ENCODE measurements at regions not wholly inside any gene's neighbourhood (a gene's known extent, or its start where the extent isn't known, plus 50 kb on each side); places are given as distances from the start of the nearest gene placed in this dataset.

- H3K4me1 ChIP-seq (ENCODE audit: control insufficient read depth in 1 of 2, low read depth in 2 of 2), result no peaks in the 10 kb centered on the region
- H3K27ac ChIP-seq, result no peak overlapping the region
- no peak for ATAC-seq (ENCODE audit: insufficient number of reproducible peaks, low FRiP score, low read depth)
- no peak for TF ChIP-seq CTCF (IDR thresholded peaks at IDR 0.05)
- no peaks in the 10 kb centered on the region for H3K27me3 ChIP-seq (replicated peaks; ENCODE audit: insufficient read depth)
- no peaks in the 10 kb centered on the region for H3K9me3 ChIP-seq
- H3K4me3 ChIP-seq, result no peak overlapping the region
- DNase-seq (ENCODE audit: low spot score), result no peak
- H3K36me3 ChIP-seq, result no peaks in the 10 kb centered on the region
These were observed 70.4 kb downstream of the SLITRK6 start for GRCh38 chr13:85728811-85729210.

- H3K36me3 ChIP-seq, result no peaks in the 10 kb centered on the region
- H3K27ac ChIP-seq, result no peak overlapping the region
- no peaks in the 10 kb centered on the region for H3K27me3 ChIP-seq (replicated peaks; ENCODE audit: insufficient read depth)
- TF ChIP-seq CTCF (IDR thresholded peaks at IDR 0.05), result no peak
- H3K4me3 ChIP-seq, result no peak overlapping the region
- H3K9me3 ChIP-seq, result no peaks in the 10 kb centered on the region
- no peaks in the 10 kb centered on the region for H3K4me1 ChIP-seq (ENCODE audit: control insufficient read depth in 1 of 2, low read depth in 2 of 2)
- no peak for ATAC-seq (ENCODE audit: insufficient number of reproducible peaks, low FRiP score, low read depth)
- no peak for DNase-seq (ENCODE audit: low spot score)
These were observed 73.8 kb downstream of the SLITRK6 start for GRCh38 chr13:85725433-85725832.

GRCh38 chr13:85724546-85725432, 74.4 kb downstream of the SLITRK6 start:
- no peak for TF ChIP-seq CTCF (IDR thresholded peaks at IDR 0.05)
- Histone ChIP-seq H3K4me3 (no peak overlapping the region), H3K27me3 (replicated peaks; ENCODE audit: insufficient read depth) (no peaks in the 10 kb centered on the region), H3K4me1 (ENCODE audit: control insufficient read depth in 1 of 2, low read depth in 2 of 2) (no peaks in the 10 kb centered on the region), H3K36me3 (no peaks in the 10 kb centered on the region), H3K27ac (no peak overlapping the region), H3K9me3 (no peaks in the 10 kb centered on the region)
- ATAC-seq (ENCODE audit: insufficient number of reproducible peaks, low FRiP score, low read depth), result no peak
- no peak for DNase-seq (ENCODE audit: low spot score)

- H3K4me1 ChIP-seq (ENCODE audit: control insufficient read depth in 1 of 2, low read depth in 2 of 2), result no peaks in the 10 kb centered on the region
- no peaks in the 10 kb centered on the region for H3K27me3 ChIP-seq (replicated peaks; ENCODE audit: insufficient read depth)
- no peaks in the 10 kb centered on the region for H3K9me3 ChIP-seq
- no peaks in the 10 kb centered on the region for H3K36me3 ChIP-seq
- TF ChIP-seq CTCF (IDR thresholded peaks at IDR 0.05), result no peak
- no peak overlapping the region for H3K27ac ChIP-seq
- ATAC-seq (ENCODE audit: insufficient number of reproducible peaks, low FRiP score, low read depth), result no peak
- H3K4me3 ChIP-seq, result no peak overlapping the region
- no peak for DNase-seq (ENCODE audit: low spot score)
These were observed 79.5 kb downstream of the SLITRK6 start for GRCh38 chr13:85719749-85720148.

- no peaks in the 10 kb centered on the region for H3K27me3 ChIP-seq (replicated peaks; ENCODE audit: insufficient read depth)
- no peak for ATAC-seq (ENCODE audit: insufficient number of reproducible peaks, low FRiP score, low read depth)
- DNase-seq (ENCODE audit: low spot score), result no peak
- H3K9me3 ChIP-seq, result no peaks in the 10 kb centered on the region
- no peaks in the 10 kb centered on the region for H3K36me3 ChIP-seq
- H3K4me3 ChIP-seq, result no peak overlapping the region
- no peak for TF ChIP-seq CTCF (IDR thresholded peaks at IDR 0.05)
- H3K27ac ChIP-seq, result no peak overlapping the region
- no peaks in the 10 kb centered on the region for H3K4me1 ChIP-seq (ENCODE audit: control insufficient read depth in 1 of 2, low read depth in 2 of 2)
These were observed 81.3 kb downstream of the SLITRK6 start for GRCh38 chr13:85717921-85718320.
